HCT116 (cell line): ENCODE measurements at regions not wholly inside any gene's neighbourhood (a gene's known extent, or its start where the extent isn't known, plus 50 kb on each side); places are given as distances from the start of the nearest gene placed in this dataset.

Experiments
- ATAC-seq: fragments of 200-7000 bp; cut with Tn5 transposase; 2 replicates; pipeline ENCODE4 v1.9.1; 2020; ENCODE audit warnings: mild to moderate bottlenecking, moderate library complexity
- BruUV-seq: library from RNA; stranded (reverse); fragments of 400-500 nt; replicated peaks from 2 replicates; lab custom pipeline; 2021; lab: Mats Ljungman, UMichigan
- CTCF ChIA-PET: fragments of 300-600 bp; sonication (Branson Sonifier 250); formaldehyde crosslinking; loops from one replicate; lab custom pipeline; 2021; ENCODE audit warnings: antibody characterized with exemption; lab: Charles Lee
- POLR2A ChIA-PET: fragments of 300-600, 350-600 bp; sonication (Branson Sonifier 250); formaldehyde crosslinking; loops from one replicate; lab custom pipeline; 2021; ENCODE audit warnings: antibody characterized with exemption; lab: Charles Lee
- RAD21 ChIA-PET, 2 experiments: fragments of 300-600 bp; sonication (Branson Sonifier 250); formaldehyde crosslinking; loops; one replicate each; lab custom pipeline; 2023; ENCODE audit warnings: low total read pairs in 2 of 2; ENCODE audit not compliant: uncharacterized antibody in 2 of 2, unreplicated experiment in 2 of 2, low non-redundant PET in 1 of 2; lab: Charles Lee
- DNase-seq: peaks from one replicate; pipeline ENCODE4 v3.0.0-alpha.2; 2010; ENCODE audit warnings: low read depth, low spot score
- H2AFZ ChIP-seq: fragments of 200-600 bp; shearing (Covaris generic), sonication (generic); 2 replicates; pipeline ENCODE4 v1.6.1; 2017; ENCODE audit warnings: low read depth, mixed run types, mixed read lengths, antibody characterized with exemption, low read length; ENCODE audit not compliant: poor library complexity, severe bottlenecking
- H3K27ac ChIP-seq: 2 replicates; pipeline ENCODE4 v1.5.1; 2012; ENCODE audit warnings: low read depth, low read length
- H3K27me3 ChIP-seq: fragments of 200-600 bp; sonication (generic); 2 replicates; pipeline ENCODE4 v1.6.1; 2016; ENCODE audit warnings: mixed run types, low read length, mixed read lengths; ENCODE audit not compliant: insufficient read depth
- H3K36me3 ChIP-seq, 2 experiments: fragments of 200-500 bp in 1 of 2; fragments of 200-600 bp in 1 of 2; sonication (Bioruptor generic) in 1 of 2; sonication (generic) in 1 of 2; 2 replicates each; pipeline versions ENCODE4 v1.5.1 to v1.6.1; 2014 to 2016; ENCODE audit warnings: low read length in 2 of 2, inconsistent platforms in 1 of 2, mixed read lengths in 1 of 2, mixed run types in 1 of 2; ENCODE audit not compliant: insufficient read depth in 2 of 2, control insufficient read depth in 1 of 2
- H3K4me1 ChIP-seq, 2 experiments: fragments of 200-600 bp in 1 of 2; sonication (generic) in 1 of 2; 2 replicates each; pipeline versions ENCODE4 v1.5.1 to v1.6.1; 2012 to 2017; ENCODE audit warnings: low read length in 2 of 2, inconsistent platforms in 1 of 2, mild to moderate bottlenecking in 1 of 2, mixed read lengths in 1 of 2, mixed run types in 1 of 2, moderate library complexity in 1 of 2; ENCODE audit not compliant: insufficient read depth in 2 of 2, control insufficient read depth in 1 of 2
- H3K4me2 ChIP-seq: fragments of 200-600 bp; sonication (generic); 2 replicates; pipeline ENCODE4 v1.6.1; 2017; ENCODE audit warnings: mixed run types, low read length, mixed read lengths
- H3K4me3 ChIP-seq, 2 experiments: fragments of 200-600 bp in 1 of 2; sonication (generic) in 1 of 2; replicated peaks in 1 of 2; 2 replicates each; pipeline ENCODE4 v1.5.1; 2011 to 2016; ENCODE audit warnings: low read length in 2 of 2, control low read depth in 1 of 2, low read depth in 1 of 2, mild to moderate bottlenecking in 1 of 2, mixed read lengths in 1 of 2, mixed run types in 1 of 2
- H3K79me2 ChIP-seq: fragments of 200-600 bp; sonication (generic); 2 replicates; pipeline ENCODE4 v1.6.1; 2017; ENCODE audit warnings: mild to moderate bottlenecking, mixed run types, low read length, moderate library complexity, mixed read lengths; ENCODE audit not compliant: insufficient read depth
- H3K9ac ChIP-seq: fragments of 200-600 bp; sonication (generic); 2 replicates; pipeline ENCODE4 v1.6.1; 2016; ENCODE audit warnings: low read length, mixed read lengths
- H3K9me2 ChIP-seq: fragments of 200-600 bp; sonication (generic), shearing (Covaris generic); 2 replicates; pipeline ENCODE4 v1.6.1; 2017; ENCODE audit warnings: mixed run types, mild to moderate bottlenecking, moderate library complexity; ENCODE audit not compliant: insufficient read depth
- H3K9me3 ChIP-seq, 2 experiments: fragments of 200-500 bp in 1 of 2; fragments of 200-600 bp in 1 of 2; sonication (Bioruptor generic) in 1 of 2; sonication (generic) in 1 of 2; 2 replicates each; pipeline ENCODE4 v1.6.1; 2014 to 2017; ENCODE audit warnings: low read length in 2 of 2, mixed read lengths in 2 of 2, inconsistent platforms in 1 of 2, low read depth in 1 of 2, mild to moderate bottlenecking in 1 of 2, mixed run types in 1 of 2, moderate library complexity in 1 of 2; ENCODE audit not compliant: control insufficient read depth in 1 of 2, insufficient read depth in 1 of 2
- H4K20me1 ChIP-seq: fragments of 200-600 bp; sonication (generic), shearing (Covaris generic); 2 replicates; pipeline ENCODE4 v1.6.1; 2017; ENCODE audit warnings: mixed run types, mild to moderate bottlenecking, moderate library complexity; ENCODE audit not compliant: insufficient read depth
- CBX3 ChIP-seq: IDR thresholded peaks from 2 replicates; pipeline ENCODE4 v1.6.1; 2012; ENCODE audit warnings: low read depth
- CEBPB ChIP-seq: IDR thresholded peaks from 2 replicates; pipeline ENCODE4 v1.6.1; 2012; ENCODE audit warnings: low read depth
- EGR1 ChIP-seq: IDR thresholded peaks from 2 replicates; pipeline ENCODE4 v1.6.1; 2012; ENCODE audit warnings: low read depth
- ELF1 ChIP-seq: IDR thresholded peaks from 2 replicates; pipeline ENCODE4 v1.6.1; 2012; ENCODE audit warnings: low read depth, borderline replicate concordance
- EZH2phosphoT487 ChIP-seq: fragments of 200-600 bp; IDR thresholded peaks from 2 replicates; pipeline ENCODE4 v1.6.1; 2018; ENCODE audit warnings: antibody characterized with exemption, borderline replicate concordance
- FOSL1 ChIP-seq: IDR thresholded peaks from 2 replicates; pipeline ENCODE4 v1.6.1; 2012; ENCODE audit warnings: low read depth
- JUND ChIP-seq: IDR thresholded peaks from 2 replicates; pipeline ENCODE4 v1.6.1; 2012
- POLR2A ChIP-seq: IDR thresholded peaks from 2 replicates; pipeline ENCODE4 v1.7.0; 2011; ENCODE audit warnings: borderline replicate concordance; ENCODE audit not compliant: insufficient read depth, insufficient read length; ENCODE audit errors: extremely low read depth
- POLR2AphosphoS5 ChIP-seq: IDR thresholded peaks from 2 replicates; pipeline ENCODE4 v1.6.1; 2011; ENCODE audit warnings: mild to moderate bottlenecking, low read depth, low read length, moderate library complexity
- RAD21 ChIP-seq: IDR thresholded peaks from 2 replicates; pipeline ENCODE4 v1.6.1; 2012; ENCODE audit warnings: low read depth, mild to moderate bottlenecking
- SP1 ChIP-seq: IDR thresholded peaks from 2 replicates; pipeline ENCODE4 v1.6.1; 2012; ENCODE audit warnings: low read depth
- SRF ChIP-seq: IDR thresholded peaks from 2 replicates; pipeline ENCODE4 v1.6.1; 2012; ENCODE audit warnings: low read depth
- TCF7L2 ChIP-seq: IDR thresholded peaks from 2 replicates; pipeline ENCODE4 v1.7.0; 2011; ENCODE audit warnings: borderline replicate concordance, inconsistent platforms; ENCODE audit not compliant: insufficient read depth, insufficient read length; ENCODE audit errors: extremely low read depth
- YY1 ChIP-seq: IDR thresholded peaks from 2 replicates; pipeline ENCODE4 v1.6.1; 2011; ENCODE audit warnings: low read length, low read depth, moderate library complexity, mild to moderate bottlenecking; ENCODE audit not compliant: insufficient replicate concordance; ENCODE audit errors: extremely low read depth
- ZFX ChIP-seq: fragments of 450-650 bp; IDR thresholded peaks from 2 replicates; pipeline ENCODE4 v1.6.1; 2017
- ZNF274 ChIP-seq: fragments of 200-500 bp; sonication (Bioruptor generic); IDR thresholded peaks from 2 replicates; pipeline ENCODE4 v1.6.1; 2014; ENCODE audit warnings: mild to moderate bottlenecking, low read depth, low read length, inconsistent platforms
- intact Hi-C: fragments of 100-400 bp; cut with micrococcal nuclease; formaldehyde crosslinking; loops from 2 replicates; pipeline ENCODE4 v1.10.0; 2022
- TF ChIP-seq, protein P1 (sequence below): IDR thresholded peaks from 2 replicates; pipeline ENCODE4 v1.6.1; 2012
- TF ChIP-seq, protein P2 (sequence below): IDR thresholded peaks from 2 replicates; pipeline ENCODE4 v1.6.1; 2012; ENCODE audit warnings: low read depth
- TF ChIP-seq, protein P3 (sequence below): IDR thresholded peaks from 2 replicates; pipeline ENCODE4 v1.6.1; 2012
- TF ChIP-seq, protein P4 (sequence below), 3 experiments: fragments of 200-600 bp in 1 of 3; sonication (generic) in 1 of 3; IDR thresholded peaks in 2 of 3; conservative IDR thresholded peaks in 1 of 3; 2 replicates each; pipeline ENCODE4 v1.5.1; 2012 to 2017; ENCODE audit warnings: low read depth in 2 of 3, low read length in 2 of 3, antibody characterized with exemption in 1 of 3, borderline replicate concordance in 1 of 3, control low read depth in 1 of 3, mild to moderate bottlenecking in 1 of 3, mixed read lengths in 1 of 3, mixed run types in 1 of 3, moderate library complexity in 1 of 3; ENCODE audit not compliant: insufficient read depth in 1 of 3

DNA sequence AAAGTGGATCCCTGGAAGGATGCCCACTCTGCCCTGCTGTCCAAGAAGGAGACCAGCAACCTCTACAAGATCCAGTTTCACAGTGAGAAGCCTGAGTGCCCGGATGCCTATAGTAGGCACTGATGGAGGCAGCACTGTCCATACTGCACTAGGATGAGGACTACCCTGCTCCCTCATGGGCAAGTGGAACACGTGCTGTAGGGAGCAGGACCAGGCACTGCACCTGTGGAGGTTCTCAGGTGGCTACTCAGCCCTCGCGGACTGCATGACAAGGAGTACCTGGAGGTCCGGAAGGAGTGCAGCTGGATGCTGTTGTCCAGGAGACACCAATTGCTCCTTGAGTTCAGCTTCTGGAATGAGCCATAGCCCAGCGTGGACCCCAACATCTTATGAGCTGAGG lies 146.1 kb upstream of the NLRP1 start:
- Histone ChIP-seq H3K79me2 (no peaks in the 10 kb centered on the region), H3K9me3 (no peaks in the 10 kb centered on the region), H3K4me1 (no peaks in the 10 kb centered on the region), H3K4me3 (no peak overlapping the region), H3K27me3 (peaks cover 59% of the 10 kb centered on the region), H2AFZ (no peak overlapping the region), H3K4me2 (no peak overlapping the region), H4K20me1 (no peaks in the 10 kb centered on the region), H3K36me3 (no peaks in the 10 kb centered on the region), H3K9me2 (no peaks in the 10 kb centered on the region), H3K9ac (no peak overlapping the region), H3K27ac (no peak overlapping the region)
- TF ChIP-seq TCF7L2, result no peak
- TF ChIP-seq, protein P1, sequence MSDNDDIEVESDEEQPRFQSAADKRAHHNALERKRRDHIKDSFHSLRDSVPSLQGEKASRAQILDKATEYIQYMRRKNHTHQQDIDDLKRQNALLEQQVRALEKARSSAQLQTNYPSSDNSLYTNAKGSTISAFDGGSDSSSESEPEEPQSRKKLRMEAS, result no peak
- TF ChIP-seq EGR1, result no peak
- TF ChIP-seq, protein P2, sequence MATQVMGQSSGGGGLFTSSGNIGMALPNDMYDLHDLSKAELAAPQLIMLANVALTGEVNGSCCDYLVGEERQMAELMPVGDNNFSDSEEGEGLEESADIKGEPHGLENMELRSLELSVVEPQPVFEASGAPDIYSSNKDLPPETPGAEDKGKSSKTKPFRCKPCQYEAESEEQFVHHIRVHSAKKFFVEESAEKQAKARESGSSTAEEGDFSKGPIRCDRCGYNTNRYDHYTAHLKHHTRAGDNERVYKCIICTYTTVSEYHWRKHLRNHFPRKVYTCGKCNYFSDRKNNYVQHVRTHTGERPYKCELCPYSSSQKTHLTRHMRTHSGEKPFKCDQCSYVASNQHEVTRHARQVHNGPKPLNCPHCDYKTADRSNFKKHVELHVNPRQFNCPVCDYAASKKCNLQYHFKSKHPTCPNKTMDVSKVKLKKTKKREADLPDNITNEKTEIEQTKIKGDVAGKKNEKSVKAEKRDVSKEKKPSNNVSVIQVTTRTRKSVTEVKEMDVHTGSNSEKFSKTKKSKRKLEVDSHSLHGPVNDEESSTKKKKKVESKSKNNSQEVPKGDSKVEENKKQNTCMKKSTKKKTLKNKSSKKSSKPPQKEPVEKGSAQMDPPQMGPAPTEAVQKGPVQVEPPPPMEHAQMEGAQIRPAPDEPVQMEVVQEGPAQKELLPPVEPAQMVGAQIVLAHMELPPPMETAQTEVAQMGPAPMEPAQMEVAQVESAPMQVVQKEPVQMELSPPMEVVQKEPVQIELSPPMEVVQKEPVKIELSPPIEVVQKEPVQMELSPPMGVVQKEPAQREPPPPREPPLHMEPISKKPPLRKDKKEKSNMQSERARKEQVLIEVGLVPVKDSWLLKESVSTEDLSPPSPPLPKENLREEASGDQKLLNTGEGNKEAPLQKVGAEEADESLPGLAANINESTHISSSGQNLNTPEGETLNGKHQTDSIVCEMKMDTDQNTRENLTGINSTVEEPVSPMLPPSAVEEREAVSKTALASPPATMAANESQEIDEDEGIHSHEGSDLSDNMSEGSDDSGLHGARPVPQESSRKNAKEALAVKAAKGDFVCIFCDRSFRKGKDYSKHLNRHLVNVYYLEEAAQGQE, result no peak
- no peak for TF ChIP-seq ZNF274
- TF ChIP-seq ELF1, result no peak
- TF ChIP-seq CBX3, result no peak
- TF ChIP-seq FOSL1, result no peak
- no peak for TF ChIP-seq POLR2AphosphoS5
- TF ChIP-seq SRF, result no peak
- TF ChIP-seq RAD21, result no peak
- TF ChIP-seq POLR2A, result no peak
- no peak for TF ChIP-seq EZH2phosphoT487
- TF ChIP-seq, protein P3, sequence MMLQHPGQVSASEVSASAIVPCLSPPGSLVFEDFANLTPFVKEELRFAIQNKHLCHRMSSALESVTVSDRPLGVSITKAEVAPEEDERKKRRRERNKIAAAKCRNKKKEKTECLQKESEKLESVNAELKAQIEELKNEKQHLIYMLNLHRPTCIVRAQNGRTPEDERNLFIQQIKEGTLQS, result no peak
- TF ChIP-seq YY1, result no peak
- TF ChIP-seq CEBPB, result no peak
- no peak for TF ChIP-seq SP1
- TF ChIP-seq JUND, result no peak
- TF ChIP-seq, protein P4, sequence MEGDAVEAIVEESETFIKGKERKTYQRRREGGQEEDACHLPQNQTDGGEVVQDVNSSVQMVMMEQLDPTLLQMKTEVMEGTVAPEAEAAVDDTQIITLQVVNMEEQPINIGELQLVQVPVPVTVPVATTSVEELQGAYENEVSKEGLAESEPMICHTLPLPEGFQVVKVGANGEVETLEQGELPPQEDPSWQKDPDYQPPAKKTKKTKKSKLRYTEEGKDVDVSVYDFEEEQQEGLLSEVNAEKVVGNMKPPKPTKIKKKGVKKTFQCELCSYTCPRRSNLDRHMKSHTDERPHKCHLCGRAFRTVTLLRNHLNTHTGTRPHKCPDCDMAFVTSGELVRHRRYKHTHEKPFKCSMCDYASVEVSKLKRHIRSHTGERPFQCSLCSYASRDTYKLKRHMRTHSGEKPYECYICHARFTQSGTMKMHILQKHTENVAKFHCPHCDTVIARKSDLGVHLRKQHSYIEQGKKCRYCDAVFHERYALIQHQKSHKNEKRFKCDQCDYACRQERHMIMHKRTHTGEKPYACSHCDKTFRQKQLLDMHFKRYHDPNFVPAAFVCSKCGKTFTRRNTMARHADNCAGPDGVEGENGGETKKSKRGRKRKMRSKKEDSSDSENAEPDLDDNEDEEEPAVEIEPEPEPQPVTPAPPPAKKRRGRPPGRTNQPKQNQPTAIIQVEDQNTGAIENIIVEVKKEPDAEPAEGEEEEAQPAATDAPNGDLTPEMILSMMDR (IDR thresholded peaks at IDR 0.05 in 2 of 3, conservative IDR thresholded peaks at IDR 0.05 in 1 of 3; ENCODE audit: borderline replicate concordance in 1 of 3, insufficient read depth in 1 of 3, low read depth in 2 of 3, low read length in 2 of 3), result no peak
- TF ChIP-seq ZFX, result no peak
- CTCF ChIA-PET, result no interaction called here
- no peak for DNase-seq
- POLR2A ChIA-PET, result no interaction called here
- no peak for ATAC-seq
- intact Hi-C loops, result no loop called here
- RAD21 ChIA-PET, result no interaction called here
- no TSS peak for BruUV-seq
